ENCODE measurements at regions not wholly inside any gene's neighbourhood (a gene's known extent, or its start where the extent isn't known, plus 50 kb on each side); places are given as distances from the start of the nearest gene placed in this dataset.

- TF ChIP-seq, protein P1, sequence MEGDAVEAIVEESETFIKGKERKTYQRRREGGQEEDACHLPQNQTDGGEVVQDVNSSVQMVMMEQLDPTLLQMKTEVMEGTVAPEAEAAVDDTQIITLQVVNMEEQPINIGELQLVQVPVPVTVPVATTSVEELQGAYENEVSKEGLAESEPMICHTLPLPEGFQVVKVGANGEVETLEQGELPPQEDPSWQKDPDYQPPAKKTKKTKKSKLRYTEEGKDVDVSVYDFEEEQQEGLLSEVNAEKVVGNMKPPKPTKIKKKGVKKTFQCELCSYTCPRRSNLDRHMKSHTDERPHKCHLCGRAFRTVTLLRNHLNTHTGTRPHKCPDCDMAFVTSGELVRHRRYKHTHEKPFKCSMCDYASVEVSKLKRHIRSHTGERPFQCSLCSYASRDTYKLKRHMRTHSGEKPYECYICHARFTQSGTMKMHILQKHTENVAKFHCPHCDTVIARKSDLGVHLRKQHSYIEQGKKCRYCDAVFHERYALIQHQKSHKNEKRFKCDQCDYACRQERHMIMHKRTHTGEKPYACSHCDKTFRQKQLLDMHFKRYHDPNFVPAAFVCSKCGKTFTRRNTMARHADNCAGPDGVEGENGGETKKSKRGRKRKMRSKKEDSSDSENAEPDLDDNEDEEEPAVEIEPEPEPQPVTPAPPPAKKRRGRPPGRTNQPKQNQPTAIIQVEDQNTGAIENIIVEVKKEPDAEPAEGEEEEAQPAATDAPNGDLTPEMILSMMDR (IDR thresholded peaks at IDR 0.05): no peak
- no peak for TF ChIP-seq POLR2A (IDR thresholded peaks at IDR 0.05)
Measured at GRCh38 chr1:34701326-34702060, 53.4 kb upstream of the GJB5 start.

Measured in adrenal gland (tissue), 5 donors.